ENCODE measurements at regions not wholly inside any gene's neighbourhood (a gene's known extent, or its start where the extent isn't known, plus 50 kb on each side); places are given as distances from the start of the nearest gene placed in this dataset.
"Not testable (repeated sequence)": the region's sequence is repeated elsewhere in the genome, so short reads cannot be mapped to it uniquely, and the experiment has no call there.

DNA sequence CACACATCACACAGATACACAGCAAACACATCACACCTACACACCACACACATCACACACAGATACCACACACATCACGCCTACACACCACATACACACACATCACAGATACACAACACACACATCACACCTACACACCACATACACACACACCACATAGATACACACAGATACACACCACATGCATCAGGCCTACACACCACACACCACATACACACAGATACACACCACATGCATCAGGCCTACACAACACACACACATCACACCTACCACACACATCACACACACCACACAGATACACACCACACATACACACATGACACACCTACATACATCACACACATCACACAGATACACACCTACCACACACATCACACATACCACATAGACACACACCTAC lies 158.8 kb downstream of the NDUFA10 start:
- DNase-seq (ENCODE audit: low read depth in 2 of 2): no peak

DNA sequence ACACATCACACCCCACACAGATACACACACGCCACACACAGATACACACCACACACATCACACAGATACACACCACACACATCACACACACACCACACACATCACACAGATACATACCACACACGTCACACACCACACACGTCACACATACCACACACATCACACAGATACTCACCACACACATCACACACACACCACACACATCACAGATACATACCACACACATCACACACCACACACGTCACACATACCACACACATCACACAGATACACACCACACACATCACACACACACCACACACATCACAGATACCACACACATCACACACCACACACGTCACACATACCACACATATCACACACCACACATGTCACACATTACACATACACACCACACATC lies 159.3 kb downstream of the NDUFA10 start:
- not testable (repeated sequence) for DNase-seq (ENCODE audit: low read depth in 2 of 2)

DNA sequence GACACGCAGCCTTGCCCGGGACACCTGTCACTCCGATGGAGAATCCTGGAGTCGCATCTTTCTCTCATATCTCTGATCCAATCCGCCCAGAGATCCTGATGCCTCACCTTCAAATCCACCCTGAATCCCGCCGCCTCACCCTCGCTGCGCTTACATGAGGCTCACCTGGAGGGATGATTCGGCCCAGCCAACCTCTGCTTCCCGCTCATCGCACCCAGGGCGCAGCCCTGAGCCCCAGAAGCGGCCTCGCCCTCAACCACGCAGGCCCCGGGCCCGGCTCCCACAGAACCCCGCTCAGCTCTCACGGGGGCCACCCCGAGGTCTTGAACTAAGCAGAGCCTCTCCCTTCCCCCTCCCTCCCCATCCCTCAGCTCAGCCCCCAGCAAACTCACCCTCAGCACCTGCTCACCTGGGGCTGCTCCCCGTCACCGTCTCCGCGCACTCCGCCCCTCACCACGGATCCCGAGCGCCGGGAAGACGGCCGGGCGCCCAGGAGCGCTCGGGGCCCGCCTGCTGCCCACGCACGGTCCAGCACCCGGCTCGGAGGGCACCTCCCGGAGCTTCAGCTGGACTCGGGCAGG lies 160.0 kb downstream of the NDUFA10 start:
- no peak for DNase-seq (ENCODE audit: low read depth in 2 of 2)

DNA sequence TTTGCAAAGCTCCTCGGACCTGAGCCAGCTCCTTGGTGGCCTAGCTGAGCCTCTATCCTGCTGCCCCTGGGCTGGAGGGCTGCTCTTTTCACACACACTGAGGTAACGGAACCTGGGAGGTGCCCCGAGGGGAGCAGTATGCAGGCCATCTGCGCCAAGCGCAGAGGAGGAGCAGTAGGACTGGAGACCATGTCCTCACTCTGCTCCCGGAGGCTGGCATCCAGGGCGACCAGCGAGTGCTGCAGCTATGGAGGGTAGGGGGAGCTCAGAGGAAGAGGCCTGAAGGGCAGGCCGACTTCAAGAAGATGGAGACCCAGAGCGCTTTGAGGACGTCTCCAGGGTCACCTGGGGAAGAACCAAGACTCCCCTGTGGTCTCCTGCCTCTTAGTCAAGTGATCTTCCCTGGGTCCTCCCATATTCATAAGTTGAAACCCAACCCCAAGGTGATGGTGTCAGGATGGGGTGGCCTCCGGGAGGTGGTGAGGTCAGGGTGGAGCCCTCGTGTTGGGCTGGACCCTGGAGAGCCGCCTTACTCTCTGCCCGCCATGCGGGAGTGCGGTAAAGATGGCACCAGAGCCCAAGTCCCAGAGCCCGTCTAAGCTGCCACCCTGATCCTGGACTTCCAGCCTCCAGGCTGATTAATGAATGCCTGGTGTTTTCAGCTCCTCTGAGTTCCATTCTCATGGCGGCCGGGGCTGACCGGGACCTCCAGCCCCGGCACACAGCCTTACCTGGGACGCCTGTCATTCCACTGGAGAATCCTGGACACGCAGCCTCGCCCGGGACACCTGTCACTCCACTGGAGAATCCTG lies 160.7 kb downstream of the NDUFA10 start:
- DNase-seq (ENCODE audit: low read depth in 2 of 2): no peak

DNA sequence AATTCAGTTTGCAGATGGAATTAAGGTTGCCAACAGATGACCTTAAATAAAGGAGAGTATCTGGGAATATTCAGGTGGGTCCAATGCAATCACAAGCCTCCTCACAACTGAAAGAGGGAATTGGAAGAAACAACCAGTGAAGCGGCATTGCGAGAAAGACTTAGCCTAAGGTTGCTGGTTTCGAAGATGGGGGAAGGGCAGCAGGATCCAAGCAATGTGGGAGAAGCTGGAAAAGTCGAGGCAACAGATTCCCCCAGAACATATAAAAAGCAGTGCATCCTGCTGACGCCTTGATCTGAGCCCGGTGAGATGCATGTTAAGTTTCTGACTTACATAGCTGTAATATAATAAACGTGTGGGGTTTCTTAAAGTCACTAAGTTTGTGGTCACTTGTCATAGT lies 162.5 kb downstream of the NDUFA10 start:
- DNase-seq (ENCODE audit: low read depth in 2 of 2): no peak

DNA sequence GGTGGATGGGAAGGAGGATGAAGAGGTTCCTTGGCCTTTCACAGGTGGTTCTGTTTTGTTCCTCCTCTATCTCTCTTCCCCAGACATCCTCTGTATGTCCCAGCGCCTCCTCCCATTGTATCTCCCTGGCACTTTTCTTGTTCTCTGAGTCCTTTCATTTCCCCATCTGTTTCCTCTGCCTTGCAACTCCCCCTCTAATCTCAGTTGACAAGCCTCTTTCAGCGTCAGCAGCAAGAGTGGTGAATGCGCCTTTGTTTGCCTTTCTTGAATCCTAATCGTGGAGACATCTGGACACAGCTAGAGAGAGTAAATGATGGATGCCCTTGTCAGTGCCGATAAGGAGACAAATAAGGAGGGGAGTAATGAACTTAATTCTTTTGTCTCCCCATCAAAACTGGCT lies 167.0 kb downstream of the NDUFA10 start:
- DNase-seq (ENCODE audit: low read depth in 2 of 2): no peak

DNA sequence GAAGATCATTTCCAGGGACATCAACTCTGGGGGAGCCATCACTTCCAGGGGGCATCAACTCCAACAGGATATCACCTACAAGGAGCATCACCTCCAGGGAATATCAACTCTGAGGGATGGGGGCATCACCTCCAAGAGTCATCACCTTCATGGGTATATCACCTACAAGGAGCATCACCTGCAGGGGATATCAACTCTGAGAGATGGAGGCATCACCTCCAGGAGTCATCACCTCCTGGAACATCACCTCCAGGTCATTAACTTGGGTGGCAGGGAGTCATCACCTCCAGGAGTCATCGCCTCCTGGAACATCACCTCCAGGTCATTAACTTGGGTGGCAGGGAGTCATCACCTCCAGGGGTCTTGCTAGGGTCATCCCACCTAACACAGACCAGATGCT lies 167.6 kb downstream of the NDUFA10 start:
- no peak for DNase-seq (ENCODE audit: low read depth in 2 of 2)

DNA sequence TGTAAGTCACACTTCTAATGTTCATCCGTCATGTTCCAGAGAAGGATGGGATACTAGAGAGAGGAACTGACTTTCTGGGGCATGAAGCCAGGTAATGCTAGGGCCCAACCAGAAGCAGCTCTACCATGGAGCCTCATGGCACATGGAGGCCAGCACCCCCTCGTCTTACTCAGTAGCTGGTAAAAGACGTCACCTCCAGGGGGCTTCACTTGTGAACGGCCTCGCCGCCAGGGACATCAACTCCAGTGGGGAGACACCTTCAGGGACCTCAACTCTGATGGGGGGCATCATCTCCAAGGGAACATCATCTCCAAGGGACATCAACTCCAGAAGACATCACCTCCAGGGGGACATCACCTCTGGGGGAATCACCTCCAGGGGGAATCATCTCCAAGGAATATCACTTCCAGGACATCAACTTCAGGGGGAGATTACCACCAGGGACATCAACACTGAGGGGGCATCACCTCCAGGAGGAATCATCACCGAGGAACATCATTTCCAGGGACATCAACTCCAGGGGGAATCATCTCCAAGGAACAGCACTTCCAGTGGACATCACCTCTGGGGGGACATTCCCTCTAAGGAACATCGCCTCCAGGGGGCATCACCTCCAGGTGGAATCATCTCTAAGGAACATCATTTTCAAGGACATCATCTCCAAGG lies 168.4 kb downstream of the NDUFA10 start:
- no peak for DNase-seq (ENCODE audit: low read depth in 2 of 2)

DNA sequence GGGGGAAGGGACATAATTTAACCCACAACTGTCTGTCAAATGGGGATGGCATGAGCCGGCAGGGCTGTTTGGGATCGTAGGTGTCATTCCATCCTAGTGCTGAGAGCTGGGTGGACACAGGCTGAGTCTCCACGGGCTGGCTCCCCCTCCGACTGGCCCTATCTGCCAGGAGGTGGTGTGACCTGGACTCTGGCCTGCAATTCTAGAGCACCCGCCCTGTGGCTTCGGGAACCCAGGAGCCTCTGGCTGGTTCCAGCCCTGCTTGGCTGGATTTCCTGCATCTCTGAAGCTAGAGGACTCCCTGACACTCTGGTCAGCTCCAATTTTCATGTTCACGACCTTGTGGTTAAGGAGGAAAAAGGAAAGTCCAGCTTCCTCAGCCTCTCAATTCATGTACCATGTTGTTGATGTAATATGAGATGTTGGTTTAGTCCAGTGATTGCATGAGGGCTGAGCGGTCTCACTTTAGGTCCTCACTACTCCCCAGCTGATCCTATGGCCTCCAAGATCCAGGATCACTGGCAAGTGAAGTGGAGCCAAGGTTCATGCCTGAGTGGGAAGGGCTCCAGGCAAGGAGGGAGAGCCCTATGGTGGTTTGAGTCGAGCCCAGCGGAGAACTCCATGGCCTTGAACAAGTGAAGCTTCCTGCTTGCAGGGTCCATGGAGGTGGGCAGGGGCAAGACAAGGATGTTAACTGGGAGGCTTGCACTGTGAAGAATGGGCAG lies 169.1 kb downstream of the NDUFA10 start:
- DNase-seq (ENCODE audit: low read depth in 2 of 2): no peak

DNA sequence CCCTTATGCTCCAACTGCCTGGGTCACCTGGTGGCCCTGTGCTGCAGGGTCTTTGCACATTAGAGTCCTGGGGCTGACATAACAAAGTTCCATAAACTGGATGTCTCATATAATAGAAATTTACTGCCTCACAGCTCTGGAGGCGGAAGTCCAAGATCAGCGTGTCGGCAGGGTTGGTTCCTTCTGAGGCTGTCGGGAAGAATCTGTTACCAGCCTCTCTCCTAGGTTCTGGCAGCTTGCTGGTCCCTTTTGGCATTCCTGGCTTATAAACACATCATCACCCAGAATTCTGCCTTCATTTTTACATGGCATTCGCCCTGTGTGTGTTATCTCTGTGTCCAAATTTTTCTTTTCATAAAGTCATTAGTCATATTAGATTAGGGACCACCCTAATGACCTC lies 170.5 kb downstream of the NDUFA10 start:
- DNase-seq (ENCODE audit: low read depth in 2 of 2): no peak

DNA sequence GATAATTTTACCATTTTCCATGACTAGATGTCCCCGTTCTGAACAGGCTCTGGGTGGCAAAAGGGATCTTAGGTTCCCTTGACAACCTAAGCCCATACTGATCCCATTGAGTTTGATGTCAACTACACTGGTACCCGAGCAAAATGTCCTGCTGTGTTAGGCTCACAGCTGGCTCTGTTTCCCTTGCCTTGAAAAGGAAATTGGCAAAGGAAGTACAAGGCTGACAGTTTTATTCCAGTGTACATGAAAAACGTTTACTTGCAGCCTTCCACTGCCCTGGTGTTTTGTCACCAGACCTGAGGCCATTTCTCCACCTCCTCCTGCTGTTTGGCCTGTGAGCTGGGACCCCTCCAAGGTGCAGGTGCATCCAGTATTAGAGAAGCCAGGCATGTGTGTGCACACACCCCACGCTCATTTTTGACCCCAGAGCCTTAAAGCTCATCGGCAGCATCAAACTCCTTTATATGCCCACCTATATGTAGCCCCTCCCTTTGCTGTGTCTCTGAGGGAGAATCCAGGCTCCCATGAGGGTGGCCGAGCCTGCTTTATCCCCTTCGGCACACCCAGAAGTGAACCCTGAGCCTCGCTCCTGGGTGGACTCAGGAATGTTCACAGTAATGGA lies 171.3 kb downstream of the NDUFA10 start:
- no peak for DNase-seq (ENCODE audit: low read depth in 2 of 2)

DNA sequence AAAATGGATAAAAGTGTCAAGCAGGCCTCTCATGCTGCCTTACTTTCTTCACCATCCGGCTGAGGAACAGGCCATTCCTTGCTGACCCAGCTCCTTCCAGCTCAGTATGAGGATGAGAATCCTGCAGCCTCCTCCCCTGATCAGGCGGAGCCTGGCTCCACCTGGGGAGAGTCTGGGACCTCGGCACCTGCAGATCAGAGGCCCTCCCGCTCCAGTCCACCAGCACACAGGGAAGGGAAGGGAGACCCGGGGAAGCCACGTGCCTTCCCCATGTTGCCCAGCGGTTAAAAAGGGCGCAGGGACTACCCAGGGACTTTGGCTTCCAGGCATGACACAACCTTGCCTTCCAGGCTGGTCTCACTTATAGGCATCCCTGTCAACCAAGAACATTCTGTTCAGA lies 172.0 kb downstream of the NDUFA10 start:
- no peak for DNase-seq (ENCODE audit: low read depth in 2 of 2)

DNA sequence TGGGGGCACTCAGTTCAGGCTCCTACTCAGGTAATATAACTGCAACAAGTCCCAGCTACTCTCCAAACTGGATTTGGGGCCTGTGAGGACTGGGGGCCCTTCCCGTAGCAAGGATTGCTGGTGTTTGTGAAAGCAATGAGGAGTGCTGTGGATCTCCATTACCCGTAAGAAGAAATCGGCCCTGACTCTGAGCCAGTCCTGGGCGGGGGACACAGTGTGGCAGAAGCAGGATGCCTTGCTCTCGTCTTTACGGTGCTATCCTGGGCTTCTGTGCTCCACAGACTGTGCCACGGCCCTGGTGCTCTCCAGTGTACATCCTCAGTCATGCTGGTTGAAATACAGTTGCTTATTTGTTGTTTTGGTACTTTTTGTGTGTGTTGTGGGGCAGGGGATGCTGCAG lies 172.9 kb downstream of the NDUFA10 start:
- no peak for DNase-seq (ENCODE audit: low read depth in 2 of 2)

DNA sequence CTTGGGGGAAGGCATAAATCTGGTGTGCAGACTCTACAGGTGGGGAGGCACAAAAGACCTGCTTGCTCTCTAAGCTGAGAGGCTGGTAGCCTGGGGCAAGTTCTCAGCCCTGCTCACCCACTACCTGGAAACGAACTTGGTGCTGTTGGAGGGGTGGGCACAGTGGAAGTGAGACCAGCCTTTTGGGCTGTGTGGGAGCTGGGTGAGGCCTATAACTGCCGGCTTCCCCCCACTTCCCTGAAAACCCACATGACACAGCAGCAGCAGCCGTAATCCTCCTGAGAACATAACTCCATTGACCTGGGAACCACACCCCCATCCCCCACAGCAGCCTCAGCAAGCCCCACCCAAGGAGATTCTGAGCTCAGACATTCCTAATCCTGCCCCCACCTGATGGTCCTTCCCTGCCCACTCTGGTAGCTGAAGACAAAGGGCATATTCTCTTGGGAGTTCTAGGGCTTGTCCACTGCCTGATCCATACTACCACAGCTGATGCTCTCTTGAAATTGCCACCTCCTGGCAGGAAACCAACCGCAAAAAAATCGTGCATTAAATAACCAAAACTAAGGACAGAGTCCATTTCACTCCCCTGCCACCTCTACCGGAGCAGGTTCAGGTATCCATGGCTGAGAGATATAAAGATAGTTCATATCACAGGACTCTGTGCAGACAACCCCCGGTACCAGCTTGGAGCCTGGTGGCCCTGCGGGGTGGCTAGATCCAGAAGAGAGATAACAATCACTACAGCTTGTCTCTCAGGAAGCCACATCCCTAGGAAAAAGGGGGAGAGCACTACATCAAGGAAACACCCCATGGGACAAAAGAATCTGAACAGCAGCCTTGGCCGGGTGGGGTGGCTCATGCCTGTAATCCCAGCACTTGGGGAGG lies 178.1 kb downstream of the NDUFA10 start:
- no peak for DNase-seq (ENCODE audit: low read depth in 2 of 2)

DNA sequence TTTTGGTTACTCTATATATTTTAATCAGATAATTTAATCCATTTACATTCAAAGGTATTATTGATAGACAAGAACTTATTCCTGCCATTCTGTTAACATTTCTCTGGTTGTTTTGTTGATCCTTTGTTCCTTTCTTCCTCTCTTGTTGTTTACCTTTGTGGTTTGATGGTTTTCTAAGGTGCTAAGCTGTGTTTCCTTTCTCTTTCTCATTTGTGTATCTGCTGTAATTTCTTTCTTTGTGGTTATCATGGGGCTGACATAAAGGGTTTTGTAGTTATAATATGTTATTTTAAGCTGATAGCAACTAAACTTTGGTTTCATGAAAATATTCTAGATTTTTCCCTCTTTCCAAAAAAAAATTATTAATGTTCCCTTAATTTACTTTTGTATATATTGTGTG lies 179.2 kb downstream of the NDUFA10 start:
- no peak for DNase-seq (ENCODE audit: low read depth in 2 of 2)

DNA sequence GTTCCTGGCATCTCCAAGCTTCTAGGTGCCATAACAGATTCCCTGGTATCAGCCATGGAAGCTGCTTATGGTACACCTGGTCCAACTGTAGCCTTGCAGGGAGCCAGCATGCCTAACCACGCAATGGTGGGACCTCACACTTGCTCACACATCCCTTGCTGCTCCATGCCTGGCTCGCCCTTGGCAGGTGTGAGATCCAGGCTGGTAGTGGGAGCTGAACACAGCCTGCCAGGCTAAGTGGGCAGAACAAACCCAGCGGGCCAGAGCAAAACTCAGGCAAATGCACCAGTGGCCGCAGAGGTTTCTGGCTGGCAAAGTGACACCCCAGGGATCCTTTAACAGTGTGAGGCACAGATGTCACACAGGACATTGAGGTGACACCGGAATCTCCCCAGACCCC lies 185.8 kb downstream of the NDUFA10 start:
- DNase-seq (ENCODE audit: low read depth in 2 of 2): no peak

DNA sequence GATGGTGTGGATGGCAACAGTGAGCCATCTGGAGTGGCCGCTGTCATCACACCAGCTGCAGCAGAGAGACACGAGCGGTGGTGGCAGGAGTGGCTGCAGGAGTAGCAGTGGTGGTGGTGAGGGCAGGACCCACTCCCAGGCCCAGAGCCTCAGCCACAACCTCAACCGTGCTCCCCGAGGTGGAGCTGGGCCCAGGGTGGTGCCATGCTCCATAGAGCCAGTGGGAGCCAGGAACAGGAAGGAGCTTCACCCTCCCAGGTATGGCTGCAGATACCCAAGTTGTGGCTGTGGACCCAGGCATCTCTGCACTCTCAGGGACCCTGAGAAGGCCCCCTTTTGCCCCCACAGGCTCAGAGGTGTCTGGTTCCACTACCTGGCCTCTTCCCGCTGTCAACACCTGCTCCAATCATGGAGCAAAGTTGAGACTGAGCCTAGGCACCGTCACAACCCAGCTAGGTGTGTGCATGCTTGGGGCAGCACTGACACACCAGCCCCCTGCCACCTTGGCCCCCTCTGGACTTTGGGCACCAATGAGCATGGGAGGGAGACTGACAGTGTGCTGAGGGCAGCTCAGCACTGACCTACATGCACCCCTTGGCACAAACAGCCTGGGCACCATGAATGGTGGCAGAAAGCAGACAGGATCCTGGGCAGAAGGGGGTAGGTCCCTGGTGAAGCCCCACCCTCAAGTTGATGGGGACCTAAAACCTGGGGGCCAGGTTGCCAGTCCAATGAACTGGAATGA lies 188.9 kb downstream of the NDUFA10 start:
- no peak for DNase-seq (ENCODE audit: low read depth in 2 of 2)

DNA sequence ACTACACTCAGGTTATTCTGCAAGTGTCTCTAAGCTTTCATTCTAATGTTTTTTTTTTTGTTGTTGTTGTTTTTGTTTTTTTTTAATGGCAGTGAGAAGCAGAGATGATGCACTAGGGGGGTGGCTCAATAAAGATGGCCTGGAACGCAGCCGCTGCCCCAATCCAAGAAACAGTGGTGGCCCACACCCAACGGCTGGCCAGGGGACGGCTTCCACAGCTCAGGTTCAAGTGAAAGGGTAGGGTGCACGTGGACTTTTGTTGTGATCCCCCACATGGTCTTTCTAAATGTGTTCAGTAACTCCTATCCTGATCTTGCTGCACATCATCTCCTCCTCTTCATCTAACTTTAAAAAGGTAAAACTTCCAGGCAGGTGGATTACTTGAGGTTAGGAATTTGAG lies 190.1 kb downstream of the NDUFA10 start:
- no peak for DNase-seq (ENCODE audit: low read depth in 2 of 2)

DNA sequence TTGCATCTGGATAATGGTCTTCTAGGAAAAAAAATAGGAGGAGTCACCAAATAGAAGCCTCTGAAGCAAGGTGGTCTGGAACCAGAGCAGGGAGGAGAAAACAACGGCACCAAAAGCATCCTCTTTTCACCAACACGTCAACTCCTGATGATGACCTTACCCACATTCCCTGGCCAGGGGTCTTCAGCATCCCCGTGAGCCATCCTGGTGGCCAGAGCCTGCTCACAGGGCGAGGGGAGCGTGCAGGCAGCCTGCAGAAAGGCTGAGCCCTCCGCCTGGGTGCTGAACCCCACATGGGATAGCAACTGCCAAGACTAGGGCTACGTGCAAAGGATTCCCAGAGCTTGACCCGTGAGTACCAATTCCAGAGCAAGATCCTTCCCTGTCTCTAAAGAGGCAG lies 191.0 kb downstream of the NDUFA10 start:
- DNase-seq (ENCODE audit: low read depth in 2 of 2): no peak
